H1 (cell line): ENCODE measurements at regions not wholly inside any gene's neighbourhood (a gene's known extent, or its start where the extent isn't known, plus 50 kb on each side); places are given as distances from the start of the nearest gene placed in this dataset.
A peak's percentile ranks its signal among the peaks of the same experiment; 100 is the strongest.

Experiments used
- CTCF ChIA-PET: fragments of 300-600 bp; sonication (Branson Sonifier 250); formaldehyde crosslinking; loops from one replicate; lab custom pipeline; 2021; ENCODE audit not compliant: partially characterized antibody; lab: Charles Lee
- POLR2A ChIA-PET: fragments of 300-600 bp; sonication (Branson Sonifier 250); formaldehyde crosslinking; loops from one replicate; lab custom pipeline; 2021; ENCODE audit warnings: inconsistent platforms; ENCODE audit not compliant: partially characterized antibody; lab: Charles Lee
- DNase-seq, 2 experiments: peaks; one replicate each; pipeline versions ENCODE4 v3.0.0 to v3.0.0-alpha.2; 2010 to 2022; ENCODE audit warnings: low spot score in 2 of 2, low read depth in 1 of 2, mixed read lengths in 1 of 2
- FAIRE-seq: peaks from 2 replicates; lab custom pipeline; 2011; peaks lifted over from hg19 to GRCh38; lab: Jason Lieb, UNC
- H2AFZ ChIP-seq: 2 replicates; pipeline ENCODE4 v1.8.1; 2012; ENCODE audit warnings: low read length, inconsistent platforms
- H2AK5ac ChIP-seq: 2 replicates; pipeline ENCODE4 v1.6.1; 2013; ENCODE audit warnings: low read depth, low read length
- H2BK120ac ChIP-seq: replicated peaks from 2 replicates; pipeline ENCODE3; 2013; ENCODE audit warnings: low read depth, low read length, inconsistent platforms
- H2BK12ac ChIP-seq: 2 replicates; pipeline ENCODE4 v1.6.1; 2013; ENCODE audit warnings: low read depth, low read length
- H2BK15ac ChIP-seq: 2 replicates; pipeline ENCODE4 v1.6.1; 2013; ENCODE audit warnings: low read length
- H2BK20ac ChIP-seq: 2 replicates; pipeline ENCODE4 v1.6.1; 2013; ENCODE audit warnings: low read length
- H2BK5ac ChIP-seq: 2 replicates; pipeline ENCODE4 v1.6.1; 2013; ENCODE audit warnings: low read depth, low read length
- H3K14ac ChIP-seq: 2 replicates; pipeline ENCODE4 v1.6.1; 2013; ENCODE audit warnings: inconsistent platforms; ENCODE audit not compliant: insufficient read length
- H3K18ac ChIP-seq: 2 replicates; pipeline ENCODE4 v1.6.1; 2013; ENCODE audit warnings: low read length; ENCODE audit errors: extremely low read depth
- H3K23ac ChIP-seq: 2 replicates; pipeline ENCODE4 v1.6.1; 2013; ENCODE audit warnings: inconsistent platforms; ENCODE audit not compliant: insufficient read length
- H3K23me2 ChIP-seq: 2 replicates; pipeline ENCODE4 v1.6.1; 2013; ENCODE audit warnings: low read depth, low read length
- H3K27ac ChIP-seq: 2 replicates; pipeline ENCODE4 v1.6.1; 2011; ENCODE audit warnings: low read depth, low read length, inconsistent platforms
- H3K27me3 ChIP-seq, 4 experiments: replicated peaks in 1 of 4; 1 replicate in 1 of 4; 2 replicates in 3 of 4; pipeline versions ENCODE4 v1.6.1 to v1.8.1; 2011 to 2013; ENCODE audit warnings: low read length in 3 of 4, mild to moderate bottlenecking in 3 of 4, inconsistent platforms in 2 of 4, mixed read lengths in 2 of 4, moderate library complexity in 1 of 4; ENCODE audit not compliant: control insufficient read depth in 3 of 4, insufficient read depth in 3 of 4; ENCODE audit errors: extremely low read depth in 1 of 4
- H3K36me3 ChIP-seq, 4 experiments: 2 replicates each; pipeline versions ENCODE4 v1.6.1 to v1.8.1; 2011 to 2013; ENCODE audit warnings: mild to moderate bottlenecking in 4 of 4, low read length in 3 of 4, moderate library complexity in 2 of 4, control low read depth in 1 of 4, inconsistent platforms in 1 of 4; ENCODE audit not compliant: insufficient read depth in 4 of 4, control insufficient read depth in 2 of 4
- H3K4ac ChIP-seq: replicated peaks from 2 replicates; pipeline ENCODE3; 2013; ENCODE audit warnings: low read length, low read depth, mixed read lengths, inconsistent platforms; ENCODE audit not compliant: insufficient read length
- H3K4me1 ChIP-seq, 4 experiments: replicated peaks in 1 of 4; 1 replicate in 1 of 4; 2 replicates in 3 of 4; pipeline versions ENCODE4 v1.6.1 to v1.8.1; 2011 to 2013; ENCODE audit warnings: low read length in 3 of 4, inconsistent platforms in 2 of 4, mixed read lengths in 1 of 4; ENCODE audit not compliant: insufficient read depth in 4 of 4, control insufficient read depth in 3 of 4
- H3K4me2 ChIP-seq, 2 experiments: 2 replicates each; pipeline versions ENCODE4 v1.6.1 to v1.8.1; 2011 to 2013; ENCODE audit warnings: low read depth in 2 of 2, low read length in 2 of 2, control low read depth in 1 of 2, inconsistent platforms in 1 of 2, mild to moderate bottlenecking in 1 of 2; ENCODE audit not compliant: insufficient read depth in 1 of 2
- H3K4me3 ChIP-seq, 4 experiments: fragments of 200-600, 300-600 bp in 1 of 4; sonication (generic), shearing (Covaris generic), sonication (Bioruptor Twin) in 1 of 4; 2 replicates each; pipeline versions ENCODE4 v1.5.1 to v1.8.1; 2011 to 2016; ENCODE audit warnings: low read length in 4 of 4, low read depth in 3 of 4, control low read depth in 2 of 4, inconsistent platforms in 2 of 4, mild to moderate bottlenecking in 2 of 4, mixed read lengths in 1 of 4, moderate library complexity in 1 of 4; ENCODE audit not compliant: insufficient read depth in 2 of 4; ENCODE audit errors: extremely low read depth in 1 of 4
- H3K56ac ChIP-seq: replicated peaks from 2 replicates; pipeline ENCODE3; 2013; ENCODE audit warnings: low read depth, mild to moderate bottlenecking, mixed read lengths, low read length, inconsistent platforms; ENCODE audit not compliant: insufficient read length
- H3K79me1 ChIP-seq: 2 replicates; pipeline ENCODE4 v1.6.1; 2013; ENCODE audit warnings: low read depth, low read length, control low read depth
- H3K79me2 ChIP-seq, 2 experiments: 2 replicates each; pipeline versions ENCODE4 v1.6.1 to v1.8.1; 2012 to 2013; ENCODE audit warnings: low read length in 2 of 2, mild to moderate bottlenecking in 2 of 2, inconsistent platforms in 1 of 2; ENCODE audit not compliant: insufficient read depth in 2 of 2, control insufficient read depth in 1 of 2
- H3K9ac ChIP-seq, 4 experiments: replicated peaks in 1 of 4; 1 replicate in 1 of 4; 2 replicates in 3 of 4; pipeline versions ENCODE4 v1.6.1 to v1.8.1; 2011 to 2013; ENCODE audit warnings: low read depth in 3 of 4, low read length in 3 of 4, control low read depth in 2 of 4, mild to moderate bottlenecking in 2 of 4, moderate library complexity in 2 of 4, inconsistent platforms in 1 of 4; ENCODE audit errors: extremely low read depth in 1 of 4
- H3K9me3 ChIP-seq, 2 experiments: 2 replicates each; pipeline versions ENCODE4 v1.6.1 to v1.8.1; 2012 to 2013; ENCODE audit warnings: mild to moderate bottlenecking in 2 of 2, moderate library complexity in 2 of 2, control low read depth in 1 of 2, inconsistent platforms in 1 of 2, low read depth in 1 of 2, low read length in 1 of 2, mixed read lengths in 1 of 2; ENCODE audit not compliant: insufficient read depth in 2 of 2
- H4K20me1 ChIP-seq, 2 experiments: replicated peaks in 1 of 2; 2 replicates each; pipeline versions ENCODE3 to v1.8.1; 2011 to 2013; ENCODE audit warnings: inconsistent platforms in 2 of 2, low read length in 2 of 2, mild to moderate bottlenecking in 1 of 2; ENCODE audit not compliant: insufficient read depth in 2 of 2, control insufficient read depth in 1 of 2
- H4K5ac ChIP-seq: 2 replicates; pipeline ENCODE4 v1.6.1; 2013; ENCODE audit warnings: low read length, low read depth, mixed read lengths, inconsistent platforms; ENCODE audit not compliant: insufficient read length
- H4K8ac ChIP-seq: 2 replicates; pipeline ENCODE4 v1.8.0; 2013; ENCODE audit warnings: mild to moderate bottlenecking, moderate library complexity, low read length, inconsistent platforms; ENCODE audit not compliant: insufficient read depth; ENCODE audit errors: extremely low read depth
- H4K91ac ChIP-seq: replicated peaks from 2 replicates; pipeline ENCODE3; 2013; ENCODE audit warnings: low read length, mixed read lengths, inconsistent platforms; ENCODE audit not compliant: insufficient read length
- ASH2L ChIP-seq: fragments of 200-600, 300-600 bp; sonication (generic); IDR thresholded peaks from one replicate; pipeline ENCODE4 v1.7.1; 2017; ENCODE audit warnings: low read length
- BCL11A ChIP-seq, 2 experiments: IDR thresholded peaks; one replicate each; pipeline ENCODE4 v1.6.1; 2011; ENCODE audit warnings: low read depth in 2 of 2, low read length in 2 of 2, mild to moderate bottlenecking in 2 of 2
- CBX8 ChIP-seq: fragments of 300-800, 300-1000 bp; sonication (generic); IDR thresholded peaks from 2 replicates; pipeline ENCODE4 v1.7.1; 2016; ENCODE audit warnings: low read depth, low read length, borderline replicate concordance
- EP300 ChIP-seq, 2 experiments: IDR thresholded peaks; 1 replicate in 1 of 2; 2 replicates in 1 of 2; pipeline ENCODE4 v1.6.1; 2011 to 2012; ENCODE audit warnings: low read depth in 2 of 2, low read length in 2 of 2, mild to moderate bottlenecking in 2 of 2, borderline replicate concordance in 1 of 2, inconsistent platforms in 1 of 2, moderate library complexity in 1 of 2
- KDM5A ChIP-seq: fragments of 200-600 bp; IDR thresholded peaks from 2 replicates; pipeline ENCODE4 v1.7.1; 2012; ENCODE audit warnings: mild to moderate bottlenecking, low read length, inconsistent platforms, mixed read lengths
- SIRT6 ChIP-seq: IDR thresholded peaks from one replicate; pipeline ENCODE4 v1.7.1; 2012; ENCODE audit warnings: low read length, inconsistent platforms
- WGBS, 2 experiments: shearing (Covaris generic) in 1 of 2; methylation state at CpG; one replicate each; pipeline versions ENCODE4 v1.1.6 to v1.1.7; 2013 to 2015; ENCODE audit warnings: low lambda C conversion rate in 2 of 2, mixed read lengths in 2 of 2, inconsistent platforms in 1 of 2, low coverage in 1 of 2, missing lambda C conversion rate in 1 of 2; ENCODE audit not compliant: insufficient replicate concordance in 2 of 2, insufficient coverage in 1 of 2, insufficient read length in 1 of 2; ENCODE audit errors: extremely low coverage in 1 of 2, missing lambda C conversion rate in 1 of 2; 5-methylcytosine and 5-hydroxymethylcytosine counted together

GRCh38 chr13:64480672-64481071 is 2749.5 kb downstream of the PCDH9 start:
- H3K9me3 ChIP-seq: 0 out of 4 replicates have a peak, but pooled peaks cover 0 to 3% of the 10 kb centered on the region in 2 experiments
- POLR2A ChIA-PET: no interaction called here
- no peak overlapping the region for H2BK15ac ChIP-seq
- H3K14ac ChIP-seq: no peak overlapping the region
- no peaks in the 10 kb centered on the region for H4K20me1 ChIP-seq
- no peak overlapping the region for H2BK5ac ChIP-seq
- CTCF ChIA-PET: interaction anchor here (0.6 kb wide), 1 partner anchor 517 kb away, joined by 4 read pairs; no protein-coding TSS in a partner anchor
- FAIRE-seq: no peak
- H2BK20ac ChIP-seq: no peak overlapping the region
- no peaks in the 10 kb centered on the region for H3K23me2 ChIP-seq
- no peak overlapping the region for H3K56ac ChIP-seq
- no peak overlapping the region for H2AK5ac ChIP-seq
- no peak overlapping the region for H3K23ac ChIP-seq
- no peak overlapping the region for H4K8ac ChIP-seq
- no peak overlapping the region for H4K91ac ChIP-seq
- no peak overlapping the region for H2BK12ac ChIP-seq
- no peak overlapping the region for H3K18ac ChIP-seq
- WGBS, 2 experiments: 53% methylated on average over 1 of the region's 1 CpG; no CpG with 5 or more reads in 1 of the 2 experiments
- DNase-seq: no peak
- H3K27ac ChIP-seq: no peak overlapping the region
- H2BK120ac ChIP-seq: no peak overlapping the region
- H3K27me3 ChIP-seq: no peaks in the 10 kb centered on the region
- peaks cover 0 to 6% (median 0%) of the 10 kb centered on the region in 4 experiments; a peak in 2 of 7 replicates for H3K4me1 ChIP-seq
- H3K4me3 ChIP-seq: no peak overlapping the region
- no peaks in the 10 kb centered on the region for H3K79me2 ChIP-seq
- H3K79me1 ChIP-seq: no peaks in the 10 kb centered on the region
- H4K5ac ChIP-seq: no peak overlapping the region
- H2AFZ ChIP-seq: no peak overlapping the region
- H3K4ac ChIP-seq: no peak overlapping the region
- H3K9ac ChIP-seq: no peak overlapping the region
- H3K36me3 ChIP-seq: no peaks in the 10 kb centered on the region
- H3K4me2 ChIP-seq: 0 out of 4 replicates have a peak overlapping the region, but pooled peaks of 1 of the 2 experiments have one; percentile 24
- TF ChIP-seq BCL11A (IDR thresholded peaks at IDR 0.05; ENCODE audit: low read depth in 2 of 2, low read length in 2 of 2) (no peak), EP300 (IDR thresholded peaks at IDR 0.05; ENCODE audit: borderline replicate concordance in 1 of 2, low read depth in 2 of 2, low read length in 2 of 2) (no peak), KDM5A (no peak), ASH2L (no peak), CBX8 (no peak), SIRT6 (no peak)
